HG03439 (cell line): ENCODE measurements at regions not wholly inside any gene's neighbourhood (a gene's known extent, or its start where the extent isn't known, plus 50 kb on each side); places are given as distances from the start of the nearest gene placed in this dataset.
"Not testable (repeated sequence)": the region's sequence is repeated elsewhere in the genome, so short reads cannot be mapped to it uniquely, and the experiment has no call there.

Source experiments
- ATAC-seq: cut with Tn5 transposase; IDR thresholded peaks from one replicate; pipeline ENCODE4 v1.9.1; 2021; ENCODE audit warnings: mild to moderate bottlenecking, moderate library complexity; ENCODE audit not compliant: unreplicated experiment

GRCh38 chr17:64800987-64801386, 118.3 kb downstream of the LRRC37A3 start:
- not testable (repeated sequence) for ATAC-seq

- ATAC-seq, result not testable (repeated sequence)
These were observed 118.8 kb downstream of the LRRC37A3 start for GRCh38 chr17:64800361-64800895.

GRCh38 chr17:64799543-64800188, 119.6 kb downstream of the LRRC37A3 start:
- not testable (repeated sequence) for ATAC-seq

- ATAC-seq, result not testable (repeated sequence)
These were observed 120.3 kb downstream of the LRRC37A3 start for GRCh38 chr17:64798961-64799360.

GRCh38 chr17:64798489-64798790, 120.8 kb downstream of the LRRC37A3 start:
- ATAC-seq, result not testable (repeated sequence)

GRCh38 chr17:64797746-64798488, 121.4 kb downstream of the LRRC37A3 start:
- not testable (repeated sequence) for ATAC-seq

- ATAC-seq, result not testable (repeated sequence)
These were observed 123.9 kb downstream of the LRRC37A3 start for GRCh38 chr17:64795342-64795741.

GRCh38 chr17:64794548-64795274, 124.6 kb downstream of the LRRC37A3 start:
- ATAC-seq, result not testable (repeated sequence)

- ATAC-seq, result not testable (repeated sequence)
These were observed 125.2 kb downstream of the LRRC37A3 start for GRCh38 chr17:64794113-64794512.

GRCh38 chr17:64792793-64793575, 126.3 kb downstream of the LRRC37A3 start:
- ATAC-seq, result not testable (repeated sequence)

- ATAC-seq, result not testable (repeated sequence)
These were observed 127.0 kb downstream of the LRRC37A3 start for GRCh38 chr17:64792276-64792675.

- ATAC-seq, result not testable (repeated sequence)
These were observed 127.6 kb downstream of the LRRC37A3 start for GRCh38 chr17:64791691-64792090.

- ATAC-seq, result not testable (repeated sequence)
These were observed 128.1 kb downstream of the LRRC37A3 start for GRCh38 chr17:64791226-64791625.

- not testable (repeated sequence) for ATAC-seq
These were observed 128.6 kb upstream of the SMURF2 start for GRCh38 chr17:64790690-64791089.

- not testable (repeated sequence) for ATAC-seq
These were observed 128.1 kb upstream of the SMURF2 start for GRCh38 chr17:64790193-64790592.

GRCh38 chr17:64789061-64789445, 126.9 kb upstream of the SMURF2 start:
- ATAC-seq, result not testable (repeated sequence)

GRCh38 chr17:64788286-64789060, 126.4 kb upstream of the SMURF2 start:
- ATAC-seq, result no peak

GRCh38 chr17:64787921-64788271, 125.8 kb upstream of the SMURF2 start:
- no peak for ATAC-seq

GRCh38 chr17:64787255-64787920, 125.3 kb upstream of the SMURF2 start:
- ATAC-seq, result no peak
